Heart left ventricle (tissue), 13 donors: ENCODE measurements at regions not wholly inside any gene's neighbourhood (a gene's known extent, or its start where the extent isn't known, plus 50 kb on each side); places are given as distances from the start of the nearest gene placed in this dataset.

Experiments
- CTCF ChIP-seq, 12 donors: fragments of 200-600 bp; sonication (generic) in 4 of 12; IDR thresholded peaks; one replicate each; pipeline versions ENCODE4 v1.5.0 to v1.8.0; 2018 to 2022; ENCODE audit warnings: antibody characterized with exemption in 12 of 12, mild to moderate bottlenecking in 5 of 12
- POLR2A ChIP-seq, 2 donors: fragments of 450-650 bp; IDR thresholded peaks; one replicate each; pipeline ENCODE4 v1.6.1; 2017; ENCODE audit warnings: antibody characterized with exemption in 2 of 2, mild to moderate bottlenecking in 2 of 2, moderate library complexity in 2 of 2
- donor health status: ischemic (EF 13 %, LVEDD 7.1; RV severe dilation, severe dysfunction).
- donor health status: DM: no; HTN: yes; CAD: no.
- donor health status: DM: no; HTN: no; CAD: no.
- donor health status: ischemic (EF 25% LVEDD 6.9; RV normal size, moderate dysfunction).
- donor health status: ischemic (EF 25% LVEDD 5.7; RV mildly dilated, moderate dysfunction).
- donor health status: ischemic (EF 35%, LVEDD 5.7; RV mildly dilated, moderate dysfunction).
- donor health status: nonischemic (EF 11% LVEDD 7.7; RV severe dilation, severe dysfunction).
- donor health status: DM: yes; HTN: yes; CAD: no.
- donor health status: PGD.
- donor health status: ischemic (EF 29% LVEDD 5.4; RV normal size, mild dysfunction).
- donor health status: nonischemic (EF 23%, LVEDD 6.1; RV moderate dilation, normal function).

DNA sequence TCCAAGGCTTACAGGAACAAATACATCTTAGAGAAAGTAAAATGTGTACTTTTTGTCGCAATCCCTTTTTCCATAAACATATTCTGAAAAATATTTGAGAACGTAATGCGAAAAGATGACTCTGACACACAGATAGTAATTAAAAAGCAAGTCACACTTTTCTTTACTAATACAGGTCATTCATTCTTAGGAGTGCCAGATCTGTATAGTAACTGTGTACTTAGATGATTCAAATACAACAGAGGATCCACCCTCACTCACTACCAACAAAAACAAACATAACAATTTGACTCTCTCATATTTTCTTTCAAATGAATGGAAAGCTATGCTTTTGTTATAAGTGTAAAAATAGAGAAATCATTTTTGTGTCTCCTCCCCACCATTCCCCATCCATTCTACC, 795.4 kb downstream of the SLC6A15 start:
- TF ChIP-seq CTCF (IDR thresholded peaks at IDR 0.05) (no peak), POLR2A (IDR thresholded peaks at IDR 0.05) (no peak)
